ENCODE measurements at regions not wholly inside any gene's neighbourhood (a gene's known extent, or its start where the extent isn't known, plus 50 kb on each side); places are given as distances from the start of the nearest gene placed in this dataset.

DNA sequence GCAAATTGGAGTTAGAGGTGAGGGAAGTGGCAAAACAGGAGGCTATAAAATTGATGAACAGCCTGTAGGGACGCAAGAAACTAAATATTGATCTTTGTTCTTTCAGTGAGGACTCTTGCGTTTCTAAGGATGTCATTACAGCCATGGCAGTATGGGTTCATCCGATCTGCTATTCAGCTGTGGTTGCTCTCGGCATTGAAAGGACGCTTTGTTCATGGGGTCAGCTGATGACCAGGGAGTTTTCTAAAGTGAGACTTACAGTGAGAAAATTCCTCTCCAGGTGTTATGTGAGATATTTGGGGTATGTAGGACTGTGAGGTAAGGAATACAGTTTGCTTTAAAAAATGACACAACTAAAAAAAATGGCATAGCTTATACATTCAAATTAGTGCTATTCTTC, 52.7 kb upstream of the PELI1 start:
- DNase-seq (ENCODE audit: low read depth), result no peak

DNA sequence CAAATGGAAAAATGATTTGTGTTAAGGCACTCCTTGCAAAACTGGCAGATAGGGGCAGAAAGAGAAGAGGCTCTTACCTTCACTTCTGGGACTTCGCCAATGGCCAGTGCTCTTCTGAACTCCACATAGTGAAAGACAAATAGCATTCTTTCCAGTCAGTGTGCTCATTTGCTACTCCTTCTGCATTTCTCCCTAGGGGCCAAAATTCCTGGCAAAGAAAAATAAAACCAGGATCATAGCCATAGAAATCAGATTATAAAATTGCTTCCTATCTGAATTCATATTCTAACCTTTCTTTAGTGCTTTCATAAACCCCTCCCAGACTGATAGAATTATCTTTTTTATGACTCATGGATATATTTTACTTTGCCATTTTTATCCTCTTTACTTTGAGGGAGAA, 56.9 kb upstream of the PELI1 start:
- DNase-seq (ENCODE audit: low read depth), result no peak

DNA sequence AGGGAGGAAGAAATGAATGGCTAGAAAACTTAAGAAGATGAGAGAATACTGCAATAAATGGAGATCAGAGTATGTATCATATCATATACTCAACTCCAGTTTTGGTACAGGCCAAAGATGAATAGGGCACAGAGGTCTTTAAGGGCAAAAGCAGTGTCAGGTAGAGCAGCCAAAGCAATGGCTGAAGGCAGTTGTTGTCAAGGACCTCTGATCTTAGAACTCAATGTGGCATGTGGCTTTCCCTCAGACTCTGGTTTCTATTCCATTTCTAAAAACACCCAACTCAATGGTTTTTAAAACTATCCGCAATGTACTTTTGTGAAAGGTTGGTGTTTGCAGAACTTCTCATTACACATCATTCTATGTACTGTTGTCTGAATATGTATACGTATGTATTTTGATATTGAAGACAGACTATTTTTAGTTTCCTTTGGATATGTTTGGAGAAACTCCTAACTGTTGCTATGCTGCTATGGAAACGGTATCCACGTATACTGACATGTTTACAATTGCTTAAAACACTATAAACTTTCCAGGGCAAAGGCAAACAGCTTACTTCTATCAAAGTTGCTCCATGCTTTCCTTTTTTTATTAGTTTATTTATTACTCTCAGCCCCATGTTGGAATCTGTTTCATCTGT, 58.1 kb upstream of the PELI1 start:
- no peak for DNase-seq (ENCODE audit: low read depth)

DNA sequence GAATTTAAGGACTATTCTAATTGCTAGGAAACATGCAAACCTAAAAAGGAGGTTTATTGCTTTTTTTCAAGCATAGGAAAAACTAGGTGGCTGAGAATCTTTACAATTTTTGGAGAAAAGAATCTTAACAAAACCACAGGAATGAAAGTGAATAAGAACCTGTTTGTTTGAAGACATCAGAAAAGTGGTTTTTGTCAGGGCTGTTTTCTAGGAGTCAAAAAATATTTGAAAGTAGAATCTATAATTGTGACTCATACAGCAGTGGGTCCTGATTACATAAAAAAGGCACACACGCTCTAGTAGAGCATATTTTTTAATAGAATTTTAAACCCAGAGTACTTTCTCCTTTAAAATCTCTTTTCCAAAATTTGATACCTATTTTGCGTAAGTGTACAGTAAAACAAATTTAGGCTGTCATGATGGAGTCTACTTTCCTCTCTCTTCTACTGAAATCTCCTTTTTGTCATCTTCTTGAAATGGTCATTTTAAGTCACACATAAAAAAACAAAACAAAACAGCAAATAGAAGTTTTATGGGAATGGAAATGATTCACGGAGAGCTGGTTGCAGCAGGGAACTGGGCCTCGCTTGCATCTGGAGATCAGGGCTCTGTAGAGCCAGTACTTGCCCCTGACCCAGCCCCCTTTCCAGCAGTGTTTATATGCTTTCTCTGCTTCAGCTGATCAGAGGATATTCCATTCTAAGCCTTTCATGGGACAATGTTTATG, 59.1 kb upstream of the PELI1 start:
- no peak for DNase-seq (ENCODE audit: low read depth)

DNA sequence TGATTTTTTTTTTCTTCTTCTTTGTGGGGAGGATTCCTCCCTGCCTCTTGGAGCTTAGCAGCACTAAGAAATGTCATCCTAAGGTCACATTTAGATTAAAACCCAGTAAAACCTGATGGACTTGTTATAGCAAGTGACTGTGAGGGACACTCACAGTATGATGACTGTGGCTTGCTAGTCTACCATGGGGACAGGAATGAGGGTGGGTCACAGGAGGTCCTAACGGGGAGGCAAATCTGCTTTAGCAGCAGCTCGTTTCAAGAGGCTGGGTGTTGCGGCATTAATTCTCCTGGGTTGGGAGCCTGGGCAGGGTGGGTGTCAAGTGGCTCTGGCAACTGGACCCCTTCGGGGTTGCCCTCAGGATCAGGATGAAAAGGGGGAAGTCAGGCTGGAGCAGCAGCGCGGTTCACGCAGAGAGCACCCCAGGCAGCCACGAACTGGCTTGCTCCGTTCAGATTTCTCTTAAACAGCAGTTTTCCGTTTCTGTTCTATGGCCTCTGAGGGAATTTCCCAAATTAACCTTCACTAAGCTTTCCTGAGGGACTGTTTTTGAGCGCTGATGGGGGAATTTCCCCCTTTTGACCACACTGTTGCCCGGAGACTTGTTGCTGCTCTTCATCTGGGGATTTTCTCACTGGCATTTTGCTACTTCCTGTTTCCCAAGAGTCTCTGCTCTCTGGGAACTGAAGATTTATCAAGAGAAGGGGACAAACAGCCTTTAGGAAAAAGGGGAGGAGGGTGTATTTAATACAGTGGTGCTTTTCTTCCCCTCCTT, 59.8 kb upstream of the PELI1 start:
- peak; percentile 11 for DNase-seq (ENCODE audit: low read depth)

DNA sequence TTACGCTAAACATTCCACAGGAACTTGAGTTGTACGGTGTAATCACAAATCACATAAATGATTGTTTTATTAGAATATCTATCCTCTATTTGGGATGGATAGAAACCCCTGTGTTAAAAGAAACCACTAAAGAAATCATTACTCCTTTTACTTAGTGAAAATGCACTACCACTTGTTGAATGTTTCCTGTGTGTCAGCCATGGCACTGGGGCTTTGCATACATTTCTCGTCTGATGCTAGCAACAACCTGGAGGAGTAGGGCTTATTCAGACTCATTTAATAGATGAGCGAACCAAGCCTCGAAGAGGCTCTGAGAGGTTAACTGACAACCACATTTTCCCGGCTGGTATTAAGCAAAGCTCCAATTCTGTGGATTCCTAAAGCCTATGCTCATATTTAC, 60.5 kb upstream of the PELI1 start:
- no peak for DNase-seq (ENCODE audit: low read depth)

DNA sequence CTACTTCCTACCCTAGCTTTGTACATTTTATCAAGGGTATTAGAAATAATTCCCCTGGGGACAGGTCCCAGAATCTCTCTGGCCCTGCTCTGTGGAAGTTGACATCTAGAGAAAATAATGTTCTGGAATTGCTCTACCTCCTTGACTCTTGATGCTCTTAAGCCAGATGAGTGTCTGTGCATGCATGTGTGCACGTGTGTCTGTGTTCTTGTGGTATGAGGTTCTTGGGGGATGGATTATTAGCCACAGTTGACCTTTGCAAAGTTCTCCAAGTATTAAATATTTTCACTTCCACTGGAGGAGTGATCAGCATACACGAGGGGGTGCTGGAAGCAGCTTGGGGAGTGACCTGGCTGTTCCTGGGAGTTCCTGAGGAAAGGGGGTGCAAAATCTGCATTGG, 61.2 kb upstream of the PELI1 start:
- DNase-seq (ENCODE audit: low read depth), result no peak

DNA sequence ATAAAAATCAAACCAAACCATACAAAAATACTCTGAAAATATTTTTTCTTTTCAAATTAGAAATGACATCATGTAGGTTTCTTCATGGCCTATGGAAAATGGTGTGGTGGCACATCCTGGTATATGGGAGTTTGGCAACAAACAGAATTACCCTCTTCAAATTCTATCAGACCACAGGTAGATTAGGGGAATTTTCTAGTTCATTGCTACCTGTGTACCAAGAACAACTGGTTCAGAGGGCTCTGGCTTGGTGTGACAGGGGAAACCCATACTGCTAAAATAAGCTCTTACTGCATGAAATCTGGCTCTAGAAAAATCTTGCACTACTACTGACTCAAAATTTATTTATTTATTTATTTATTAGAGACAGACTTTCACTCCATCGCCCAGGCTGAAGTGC, 63.4 kb upstream of the PELI1 start:
- no peak for DNase-seq (ENCODE audit: low read depth)

DNA sequence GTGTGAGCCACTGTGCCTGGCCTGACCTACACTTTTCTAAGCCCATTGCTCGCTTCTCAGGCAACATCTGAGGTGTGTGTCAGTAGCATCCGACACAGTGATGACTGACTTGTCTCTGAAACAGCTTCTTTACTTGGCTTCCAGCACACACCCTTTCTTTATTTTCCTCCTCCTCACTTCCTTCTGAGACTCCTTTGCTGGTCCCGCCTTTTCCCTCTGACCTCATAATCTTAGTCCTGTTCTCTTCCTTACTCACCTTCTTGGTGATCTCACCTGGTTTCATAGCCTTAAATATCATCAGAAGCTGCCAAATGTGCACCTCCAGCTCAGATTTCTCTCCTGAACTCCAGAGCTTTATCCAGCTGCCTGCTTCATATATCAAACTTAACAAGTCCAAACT, 66.6 kb upstream of the PELI1 start:
- no peak for DNase-seq (ENCODE audit: low read depth)

DNA sequence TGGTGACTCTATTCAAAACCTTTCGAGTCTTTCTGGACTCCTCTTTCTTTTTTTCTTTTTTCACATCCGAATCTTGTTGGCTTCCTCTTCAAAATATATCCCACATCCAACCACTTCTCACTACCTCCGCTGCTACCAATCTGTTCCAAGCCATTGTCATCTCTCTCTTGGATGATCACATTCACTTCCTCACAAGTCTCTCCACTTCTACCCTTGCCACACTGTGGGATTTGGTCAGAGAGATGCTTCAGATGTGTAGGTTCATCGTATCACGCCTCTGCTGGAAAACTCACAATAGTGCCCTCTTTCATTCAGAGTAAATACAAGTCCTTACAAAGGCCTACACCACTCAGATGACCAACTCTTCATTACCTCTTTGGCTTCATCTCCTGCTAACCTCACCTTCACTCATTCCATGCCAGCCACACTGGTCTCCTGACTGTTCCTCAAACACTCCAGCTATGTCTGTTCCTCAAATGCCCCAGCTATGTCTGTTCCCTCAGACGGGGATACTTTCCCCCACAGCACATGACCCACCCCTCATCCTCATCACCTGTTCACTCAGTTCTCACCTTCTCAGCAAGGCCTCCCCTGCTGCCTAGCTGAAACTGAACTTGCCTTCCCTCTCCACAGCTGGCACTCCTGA, 67.2 kb upstream of the PELI1 start:
- DNase-seq (ENCODE audit: low read depth), result no peak

DNA sequence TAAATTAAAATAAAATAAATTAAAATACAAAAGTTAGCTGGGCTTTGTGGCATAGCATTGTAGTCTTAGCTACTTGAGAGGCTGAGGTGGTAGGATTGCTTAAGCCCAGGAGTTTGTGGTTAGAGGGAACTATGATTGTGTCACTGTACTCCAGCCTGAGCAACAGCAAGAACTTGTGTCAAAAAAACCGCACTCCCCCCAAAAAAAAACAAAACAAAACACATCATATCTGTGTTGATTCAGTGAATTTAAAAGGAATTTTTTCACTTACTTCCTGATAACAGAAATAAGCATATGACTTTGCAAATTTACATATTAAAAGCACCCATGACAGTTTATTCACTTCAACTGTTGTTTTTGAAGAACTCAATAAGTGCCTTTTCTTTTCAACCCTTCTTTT, 68.1 kb upstream of the PELI1 start:
- DNase-seq (ENCODE audit: low read depth), result no peak

DNA sequence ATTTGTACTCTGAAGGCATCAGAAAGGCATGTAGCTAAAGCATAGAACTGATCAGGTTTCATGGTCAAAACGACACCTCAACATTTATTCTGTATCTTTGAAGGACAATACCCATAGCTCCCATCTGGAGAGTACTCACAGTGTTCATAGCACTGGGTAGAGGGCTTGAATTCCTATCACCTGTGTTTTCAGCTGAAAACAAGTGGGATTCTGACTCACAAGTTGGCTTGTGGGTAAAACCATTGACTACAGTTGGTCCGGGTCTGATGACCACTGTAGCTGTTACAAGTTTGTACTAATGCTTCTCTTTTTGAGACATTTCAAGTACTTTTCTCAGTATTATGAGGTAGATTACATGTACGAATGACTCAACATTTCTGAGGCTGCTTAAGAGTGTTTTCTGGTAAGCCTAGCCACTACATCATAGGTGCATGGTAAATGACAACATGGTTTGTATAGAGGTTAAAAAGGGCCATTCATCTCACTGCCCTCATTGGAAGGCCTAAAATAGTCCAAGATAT, 68.6 kb upstream of the PELI1 start:
- DNase-seq (ENCODE audit: low read depth), result no peak

DNA sequence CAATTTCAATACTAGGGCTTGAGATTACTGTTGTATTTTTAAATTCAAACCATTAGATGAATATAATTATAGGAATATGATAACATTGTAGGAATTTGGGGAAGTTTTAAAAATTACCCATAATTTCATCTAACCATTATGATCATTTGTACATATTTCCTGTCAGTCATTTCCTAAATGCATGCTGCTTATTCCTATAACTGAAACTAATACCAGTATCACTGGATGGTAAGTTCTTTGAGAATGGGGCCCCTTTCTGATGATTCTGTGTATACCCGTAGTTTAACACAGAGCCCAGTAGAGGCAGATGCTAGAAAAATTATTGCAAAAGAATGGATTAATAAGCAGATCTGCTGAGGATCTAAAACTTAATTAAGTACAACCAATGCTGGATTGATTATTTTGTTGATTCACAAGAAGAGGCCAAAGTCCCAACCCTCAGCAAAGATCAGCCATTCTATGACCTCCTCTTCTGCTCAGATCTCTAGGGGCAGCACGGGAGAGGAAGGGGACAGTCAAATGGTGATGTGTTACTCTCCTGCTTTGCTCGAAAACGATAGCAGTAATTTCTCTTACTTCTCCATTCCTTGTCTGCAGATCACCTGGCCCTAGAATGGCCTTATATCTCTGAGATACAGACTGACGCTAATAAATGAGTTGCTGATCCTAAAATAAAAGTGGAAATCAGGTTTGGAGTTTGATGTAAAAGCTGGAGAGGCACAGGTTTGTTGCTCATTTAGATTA, 69.5 kb upstream of the PELI1 start:
- DNase-seq (ENCODE audit: low read depth), result no peak

DNA sequence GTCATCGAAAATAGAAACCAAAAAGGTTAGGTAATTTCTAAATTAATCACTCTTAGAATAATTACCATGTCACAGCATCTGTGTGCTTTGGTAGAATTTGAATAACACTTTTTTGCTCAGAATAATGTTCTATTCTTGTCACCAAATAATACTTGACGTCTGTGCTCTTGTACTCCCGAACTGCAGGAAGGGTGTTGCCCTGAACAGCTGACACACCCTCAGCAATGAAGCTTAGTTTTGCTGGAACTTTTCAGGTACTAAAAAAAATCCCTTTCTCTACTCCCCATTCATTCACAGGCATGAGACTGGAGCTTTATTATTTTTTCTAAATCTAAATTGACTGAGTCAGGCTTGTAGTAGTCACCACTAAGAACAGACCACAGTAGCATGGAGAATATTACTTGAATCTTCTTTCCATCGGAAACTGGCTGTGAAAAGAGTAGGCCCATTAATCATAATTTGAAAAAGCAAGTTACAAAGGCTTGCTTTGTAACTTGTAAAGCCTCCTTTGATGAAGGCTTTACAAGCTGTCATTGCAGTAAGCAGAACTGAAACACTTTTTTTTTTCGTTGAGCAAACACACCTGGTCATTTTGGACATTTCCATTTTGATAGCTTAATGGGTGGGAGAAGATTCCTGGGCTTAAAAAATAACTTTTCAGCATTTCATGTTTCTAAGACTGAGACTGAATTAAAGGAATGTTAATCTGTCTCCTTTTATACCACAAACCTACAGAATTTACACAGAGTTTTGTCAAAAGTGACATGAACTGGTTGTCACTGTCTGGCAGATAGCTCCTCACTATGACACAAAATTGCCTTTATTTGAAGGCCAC, 70.3 kb upstream of the PELI1 start:
- no peak for DNase-seq (ENCODE audit: low read depth)

DNA sequence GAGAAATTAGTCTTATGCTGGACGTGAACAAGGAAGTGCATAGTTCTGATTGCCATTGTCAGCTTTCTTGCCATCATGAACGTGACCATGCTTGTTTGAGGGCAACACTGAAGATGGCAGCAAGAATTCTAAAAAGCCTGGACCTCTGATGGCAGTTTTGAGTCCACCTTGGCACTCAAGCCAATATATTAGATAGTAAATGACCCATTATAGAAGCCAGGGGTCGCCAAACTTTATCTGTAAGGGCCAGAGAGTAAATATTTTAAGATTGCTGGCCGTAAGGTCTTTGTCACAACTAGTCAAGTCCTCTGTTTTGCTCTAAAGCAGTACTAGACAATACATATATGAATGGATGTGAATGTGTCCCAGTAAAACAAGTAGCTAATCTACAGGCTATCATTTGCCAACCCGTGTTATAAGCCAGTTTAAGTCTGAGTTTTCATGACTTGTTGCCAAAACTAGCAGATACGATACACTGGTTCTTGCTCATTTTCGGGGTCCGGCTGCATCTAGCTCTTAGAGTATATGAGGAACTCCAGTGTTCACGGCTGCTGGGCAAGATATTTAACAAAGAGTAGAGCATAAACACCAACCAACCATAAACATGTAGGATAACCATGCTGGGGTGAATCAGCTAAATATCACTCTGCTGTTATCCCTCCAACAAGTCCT, 73.1 kb upstream of the PELI1 start:
- no peak for DNase-seq (ENCODE audit: low read depth)

DNA sequence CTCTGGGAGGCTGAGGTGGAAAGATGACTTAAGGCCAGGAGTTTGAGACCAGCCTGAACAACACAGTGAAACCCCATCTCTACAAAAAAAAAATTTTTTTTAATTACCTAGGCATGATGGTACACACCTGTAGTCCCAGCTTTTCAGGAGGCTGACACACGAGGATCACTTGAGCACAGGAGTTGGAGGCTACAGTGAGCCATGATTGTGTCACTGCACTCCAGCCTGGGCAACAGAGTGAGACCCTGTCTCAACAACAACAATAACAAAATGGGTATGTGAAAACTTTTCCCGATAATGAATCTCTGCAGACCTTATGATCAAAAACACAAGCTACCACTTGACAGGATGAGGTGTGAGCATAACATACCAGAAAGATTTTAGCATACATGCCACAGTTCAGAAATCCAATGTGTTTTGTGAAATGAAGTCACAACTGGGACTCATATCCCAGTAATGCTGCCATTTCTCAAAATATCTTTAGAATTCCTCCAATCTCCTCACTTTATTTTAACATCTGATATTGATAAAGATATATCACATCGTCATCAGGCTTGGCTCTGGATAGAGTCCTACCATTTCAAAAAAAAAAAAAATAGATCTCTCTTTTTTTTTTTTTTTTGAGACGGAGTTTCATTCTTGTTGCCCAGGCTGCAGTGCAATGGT, 74.0 kb upstream of the PELI1 start:
- DNase-seq (ENCODE audit: low read depth), result no peak

DNA sequence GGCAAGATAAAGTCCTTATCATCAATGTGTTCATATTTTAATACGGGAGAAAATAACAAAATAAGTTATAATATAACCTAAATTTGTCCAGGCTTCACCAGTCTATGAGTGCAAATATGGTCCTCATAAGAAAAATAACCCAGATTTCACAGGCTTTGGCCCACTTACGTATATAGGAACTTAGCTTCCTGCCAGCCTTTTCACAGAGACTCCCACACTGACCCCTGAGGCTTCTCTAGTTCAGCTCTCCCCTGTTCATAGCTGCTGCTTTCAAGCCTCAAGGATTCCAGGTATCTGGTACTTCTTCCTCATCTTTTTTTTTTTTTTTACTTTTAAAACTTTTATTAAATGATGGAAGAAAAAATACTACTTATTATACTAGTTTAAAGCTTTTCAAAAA, 74.9 kb upstream of the PELI1 start:
- DNase-seq (ENCODE audit: low read depth), result no peak

DNA sequence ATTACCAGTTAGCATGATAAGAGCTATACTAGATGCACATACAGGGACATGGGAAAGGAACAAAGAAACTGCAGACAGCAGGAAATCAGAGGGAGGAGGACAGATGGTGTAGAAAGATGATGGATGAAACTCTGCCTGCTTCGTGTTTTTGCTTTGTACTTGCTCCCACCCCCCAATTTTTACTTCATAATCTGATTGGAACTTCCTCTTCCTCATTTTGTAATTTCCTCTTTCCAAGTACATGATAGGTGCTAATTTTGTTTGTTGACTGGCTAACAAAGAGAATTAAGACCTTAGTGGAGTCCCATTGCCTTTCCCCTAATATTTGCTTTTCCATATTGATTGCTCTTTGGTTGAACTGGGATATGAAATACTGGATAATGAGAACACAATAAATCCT, 76.0 kb upstream of the PELI1 start:
- no peak for DNase-seq (ENCODE audit: low read depth)

DNA sequence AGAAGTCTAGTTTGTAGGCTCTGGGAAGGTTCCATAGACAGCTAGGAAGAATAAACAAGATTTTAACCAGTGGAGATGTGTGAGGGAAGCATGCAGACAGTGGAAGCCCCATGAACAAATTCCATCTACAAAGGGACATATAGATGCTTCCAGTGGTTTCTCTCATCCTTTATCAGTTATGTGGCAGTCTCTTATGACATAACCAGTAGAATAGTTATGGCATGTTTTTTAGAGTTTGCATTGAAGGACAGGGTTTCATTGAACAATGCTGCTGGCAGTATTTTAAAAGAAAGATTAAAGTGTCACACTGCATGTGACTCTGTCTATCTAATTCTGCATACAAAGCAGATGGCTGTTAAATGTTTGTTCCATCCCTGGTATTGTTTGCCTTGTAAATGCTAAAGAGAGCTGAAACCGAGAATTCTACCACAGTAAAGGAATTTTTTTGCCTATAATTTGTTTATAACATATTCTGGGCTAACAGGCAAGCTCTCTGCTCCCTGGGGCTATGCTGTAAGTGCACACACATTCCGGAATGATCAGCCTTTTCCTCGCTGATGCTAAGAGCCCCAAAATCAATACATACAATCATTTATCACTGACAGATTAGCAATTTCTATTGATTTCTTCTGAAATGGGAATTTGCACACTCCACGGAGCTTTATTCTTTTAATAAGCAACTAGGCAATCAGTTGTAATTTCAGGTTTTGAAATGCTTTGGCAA, 76.8 kb upstream of the PELI1 start:
- DNase-seq (ENCODE audit: low read depth), result no peak
